Ascending aorta (tissue), 2 donors: ENCODE measurements at regions not wholly inside any gene's neighbourhood (a gene's known extent, or its start where the extent isn't known, plus 50 kb on each side); places are given as distances from the start of the nearest gene placed in this dataset.

ENCODE experiments used
- DNase-seq, 2 donors: peaks; one replicate each; pipeline ENCODE4 v3.0.0-alpha.2; 2019; ENCODE audit warnings: low spot score in 2 of 2
- H3K27ac ChIP-seq, 2 donors: fragments of 200-600 bp; sonication (generic); one replicate each; pipeline ENCODE4 v1.5.1; 2016 to 2017; ENCODE audit warnings: mild to moderate bottlenecking in 1 of 2
- H3K27me3 ChIP-seq: fragments of 200-600 bp; sonication (generic); one replicate; pipeline ENCODE4 v1.5.1; 2017
- H3K36me3 ChIP-seq, 2 donors: fragments of 200-600 bp; sonication (generic); one replicate each; pipeline ENCODE4 v1.5.1; 2016
- H3K4me1 ChIP-seq, 2 donors: fragments of 200-600 bp; sonication (generic); one replicate each; pipeline ENCODE4 v1.5.1; 2016 to 2017; ENCODE audit warnings: mild to moderate bottlenecking in 1 of 2
- H3K4me3 ChIP-seq, 2 donors: fragments of 200-600 bp; sonication (generic); one replicate each; pipeline ENCODE4 v1.5.1; 2016 to 2017; ENCODE audit warnings: mild to moderate bottlenecking in 1 of 2
- H3K9me3 ChIP-seq, 2 donors: fragments of 200-600 bp; sonication (generic); one replicate each; pipeline ENCODE4 v1.5.1; 2016
- CTCF ChIP-seq, 3 experiments: fragments of 200-600 bp in 2 of 3; fragments of 450-650 bp in 1 of 3; sonication (generic) in 2 of 3; IDR thresholded peaks; one replicate each; pipeline ENCODE4 v1.5.1; 2016 to 2019; ENCODE audit warnings: antibody characterized with exemption in 3 of 3, mild to moderate bottlenecking in 1 of 3, moderate library complexity in 1 of 3
- intact Hi-C: fragments of 100-400 bp; cut with DNase I; formaldehyde crosslinking; loops from one replicate; pipeline ENCODE4 v1.15.1; 2023

GRCh38 chr1:56194701-56195300 is 384.6 kb downstream of the PLPP3 start:
- intact Hi-C loops = no loop called here
- H3K9me3 ChIP-seq = no peaks in the 10 kb centered on the region
- no peaks in the 10 kb centered on the region for H3K27me3 ChIP-seq
- no peak overlapping the region for H3K4me3 ChIP-seq
- no peak overlapping the region for H3K27ac ChIP-seq
- no peak for TF ChIP-seq CTCF (IDR thresholded peaks at IDR 0.05)
- H3K36me3 ChIP-seq = no peaks in the 10 kb centered on the region
- H3K4me1 ChIP-seq = peaks cover 0 to 5% of the 10 kb centered on the region in 2 donors
- DNase-seq = no peak

GRCh38 chr1:56193656-56194055 is 385.7 kb downstream of the PLPP3 start:
- intact Hi-C loops = no loop called here
- Histone ChIP-seq H3K27me3 (no peaks in the 10 kb centered on the region), H3K36me3 (no peaks in the 10 kb centered on the region), H3K4me3 (no peak overlapping the region), H3K9me3 (no peaks in the 10 kb centered on the region), H3K4me1 (peaks cover 0 to 5% of the 10 kb centered on the region in 2 donors), H3K27ac (no peak overlapping the region)
- DNase-seq = no peak
- no peak for TF ChIP-seq CTCF (IDR thresholded peaks at IDR 0.05)

- Histone ChIP-seq H3K27me3 (no peaks in the 10 kb centered on the region), H3K9me3 (no peaks in the 10 kb centered on the region), H3K27ac (no peak overlapping the region), H3K4me3 (no peak overlapping the region), H3K36me3 (no peaks in the 10 kb centered on the region), H3K4me1 (no peaks in the 10 kb centered on the region)
- DNase-seq = no peak
- intact Hi-C loops = no loop called here
- no peak for TF ChIP-seq CTCF (IDR thresholded peaks at IDR 0.05)
Observed at GRCh38 chr1:56191369-56191768, 388.0 kb downstream of the PLPP3 start.

- Histone ChIP-seq H3K27ac (no peak overlapping the region), H3K36me3 (no peaks in the 10 kb centered on the region), H3K27me3 (no peaks in the 10 kb centered on the region), H3K4me3 (no peak overlapping the region), H3K4me1 (no peaks in the 10 kb centered on the region), H3K9me3 (no peaks in the 10 kb centered on the region)
- TF ChIP-seq CTCF (IDR thresholded peaks at IDR 0.05) = no peak
- no peak for DNase-seq
- intact Hi-C loops = no loop called here
Observed at GRCh38 chr1:56190806-56191365, 388.5 kb downstream of the PLPP3 start.

- no peak for DNase-seq
- Histone ChIP-seq H3K4me1 (no peaks in the 10 kb centered on the region), H3K36me3 (no peaks in the 10 kb centered on the region), H3K27me3 (no peaks in the 10 kb centered on the region), H3K9me3 (no peaks in the 10 kb centered on the region), H3K27ac (no peak overlapping the region), H3K4me3 (no peak overlapping the region)
- TF ChIP-seq CTCF (IDR thresholded peaks at IDR 0.05) = no peak
- intact Hi-C loops = no loop called here
Observed at GRCh38 chr1:56189946-56190805, 389.2 kb downstream of the PLPP3 start.
